ENCODE measurements at regions not wholly inside any gene's neighbourhood (a gene's known extent, or its start where the extent isn't known, plus 50 kb on each side); places are given as distances from the start of the nearest gene placed in this dataset.

- DNase-seq (ENCODE audit: low spot score): no peak
These were observed 56.4 kb upstream of the FAM20C start for GRCh38 chr7:135731-136645.

GRCh38 chr7:137094-137891, 55.1 kb upstream of the FAM20C start:
- DNase-seq (ENCODE audit: low spot score): no peak

GRCh38 chr7:139131-139530, 53.2 kb upstream of the FAM20C start:
- no peak for DNase-seq (ENCODE audit: low spot score)

GRCh38 chr7:139561-140243, 52.7 kb upstream of the FAM20C start:
- no peak for DNase-seq (ENCODE audit: low spot score)

- DNase-seq (ENCODE audit: low spot score): no peak
These were observed 51.4 kb upstream of the FAM20C start for GRCh38 chr7:140996-141395.

GRCh38 chr7:142248-142941, 50.0 kb upstream of the FAM20C start:
- no peak for DNase-seq (ENCODE audit: low spot score)
